Transverse colon (tissue), 4 donors: ENCODE measurements at regions not wholly inside any gene's neighbourhood (a gene's known extent, or its start where the extent isn't known, plus 50 kb on each side); places are given as distances from the start of the nearest gene placed in this dataset.

ENCODE experiments used
- CTCF ChIP-seq, 5 experiments: fragments of 200-600 bp in 3 of 5; fragments of 450-650 bp in 2 of 5; sonication (generic) in 3 of 5; IDR thresholded peaks; 1 replicate in 2 of 5; 2 replicates in 3 of 5; pipeline ENCODE4 v1.5.1; 2016 to 2017; ENCODE audit warnings: antibody characterized with exemption in 5 of 5, inconsistent platforms in 3 of 5, mild to moderate bottlenecking in 2 of 5, moderate library complexity in 1 of 5
- EP300 ChIP-seq: sonication (generic); formaldehyde crosslinking; IDR thresholded peaks from one replicate; pipeline ENCODE4 v1.6.1; 2017; ENCODE audit warnings: antibody characterized with exemption, low read depth
- POLR2A ChIP-seq: fragments of 450-650 bp; IDR thresholded peaks from one replicate; pipeline ENCODE4 v1.6.1; 2016; ENCODE audit warnings: antibody characterized with exemption, mild to moderate bottlenecking, moderate library complexity
- POLR2AphosphoS5 ChIP-seq, 3 donors: sonication (generic); formaldehyde crosslinking; IDR thresholded peaks; one replicate each; pipeline ENCODE4 v1.6.1; 2016; ENCODE audit warnings: antibody characterized with exemption in 3 of 3

GRCh38 chr21:17427157-17427556, 85.7 kb upstream of the CXADR start:
- TF ChIP-seq CTCF (IDR thresholded peaks at IDR 0.05) (no peak), POLR2A (no peak), EP300 (no peak), POLR2AphosphoS5 (IDR thresholded peaks at IDR 0.05) (no peak)
